Thoracic aorta (tissue), 2 donors: ENCODE measurements at regions not wholly inside any gene's neighbourhood (a gene's known extent, or its start where the extent isn't known, plus 50 kb on each side); places are given as distances from the start of the nearest gene placed in this dataset.

Experiments used
- ATAC-seq: fragments of 150-250 bp; one replicate; pipeline ENCODE4 v1.8.0; 2017; ENCODE audit warnings: low read depth; ENCODE audit not compliant: insufficient number of reproducible peaks, low FRiP score
- DNase-seq: peaks from one replicate; pipeline ENCODE4 v3.0.0-alpha.2; 2020; ENCODE audit warnings: low spot score
- H3K27ac ChIP-seq, 2 donors: fragments of 200-600 bp; sonication (generic); 1 replicate in 1 of 2; 2 replicates in 1 of 2; pipeline ENCODE4 v1.5.1; 2016; ENCODE audit warnings: mild to moderate bottlenecking in 2 of 2, moderate library complexity in 2 of 2
- H3K27me3 ChIP-seq: fragments of 200-600 bp; sonication (generic); replicated peaks from 2 replicates; pipeline ENCODE4 v1.6.0; 2016; ENCODE audit warnings: mild to moderate bottlenecking; ENCODE audit not compliant: insufficient read depth
- H3K36me3 ChIP-seq: fragments of 200-600 bp; sonication (generic); one replicate; pipeline ENCODE4 v1.5.1; 2016
- H3K4me1 ChIP-seq, 2 donors: fragments of 200-600 bp; sonication (generic); 1 replicate in 1 of 2; 2 replicates in 1 of 2; pipeline versions ENCODE4 v1.5.1 to v1.6.0; 2016; ENCODE audit warnings: low read depth in 2 of 2, mild to moderate bottlenecking in 1 of 2; ENCODE audit not compliant: control insufficient read depth in 1 of 2
- H3K4me3 ChIP-seq: fragments of 200-600 bp; sonication (generic); 2 replicates; pipeline ENCODE4 v1.5.1; 2016; ENCODE audit warnings: mild to moderate bottlenecking
- H3K9me3 ChIP-seq: fragments of 200-600 bp; sonication (generic); 2 replicates; pipeline ENCODE4 v1.5.1; 2016
- TF ChIP-seq, protein P1 (sequence below): fragments of 200-600 bp; sonication (generic); IDR thresholded peaks from one replicate; pipeline ENCODE4 v1.5.1; 2019; ENCODE audit warnings: antibody characterized with exemption

- H3K36me3 ChIP-seq: no peaks in the 10 kb centered on the region
- H3K4me3 ChIP-seq: no peak overlapping the region
- ATAC-seq (no peak), DNase-seq (no peak)
- peaks cover 0 to 10% of the 10 kb centered on the region in 2 donors for H3K4me1 ChIP-seq
- no peaks in the 10 kb centered on the region for H3K27me3 ChIP-seq
- no peaks in the 10 kb centered on the region for H3K9me3 ChIP-seq
- TF ChIP-seq, protein P1, sequence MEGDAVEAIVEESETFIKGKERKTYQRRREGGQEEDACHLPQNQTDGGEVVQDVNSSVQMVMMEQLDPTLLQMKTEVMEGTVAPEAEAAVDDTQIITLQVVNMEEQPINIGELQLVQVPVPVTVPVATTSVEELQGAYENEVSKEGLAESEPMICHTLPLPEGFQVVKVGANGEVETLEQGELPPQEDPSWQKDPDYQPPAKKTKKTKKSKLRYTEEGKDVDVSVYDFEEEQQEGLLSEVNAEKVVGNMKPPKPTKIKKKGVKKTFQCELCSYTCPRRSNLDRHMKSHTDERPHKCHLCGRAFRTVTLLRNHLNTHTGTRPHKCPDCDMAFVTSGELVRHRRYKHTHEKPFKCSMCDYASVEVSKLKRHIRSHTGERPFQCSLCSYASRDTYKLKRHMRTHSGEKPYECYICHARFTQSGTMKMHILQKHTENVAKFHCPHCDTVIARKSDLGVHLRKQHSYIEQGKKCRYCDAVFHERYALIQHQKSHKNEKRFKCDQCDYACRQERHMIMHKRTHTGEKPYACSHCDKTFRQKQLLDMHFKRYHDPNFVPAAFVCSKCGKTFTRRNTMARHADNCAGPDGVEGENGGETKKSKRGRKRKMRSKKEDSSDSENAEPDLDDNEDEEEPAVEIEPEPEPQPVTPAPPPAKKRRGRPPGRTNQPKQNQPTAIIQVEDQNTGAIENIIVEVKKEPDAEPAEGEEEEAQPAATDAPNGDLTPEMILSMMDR: no peak
- no peak overlapping the region for H3K27ac ChIP-seq
These were observed 306.8 kb downstream of the IRS2 start for GRCh38 chr13:109479534-109479933.

- TF ChIP-seq, protein P1: no peak
- no peak for DNase-seq
- no peak for ATAC-seq
These were observed 310.4 kb downstream of the IRS2 start for GRCh38 chr13:109476001-109476400.

GRCh38 chr13:109468123-109468522 is 318.3 kb downstream of the IRS2 start:
- no peaks in the 10 kb centered on the region for H3K27me3 ChIP-seq
- DNase-seq (no peak), ATAC-seq (no peak)

More at GRCh38 chr13:109476001-109476400, 310.4 kb downstream of the IRS2 start:
- H3K27ac ChIP-seq: no peak overlapping the region
- no peaks in the 10 kb centered on the region for H3K9me3 ChIP-seq
- H3K36me3 ChIP-seq: no peaks in the 10 kb centered on the region
- no peaks in the 10 kb centered on the region for H3K27me3 ChIP-seq
- H3K4me1 ChIP-seq: peaks cover 4 to 18% of the 10 kb centered on the region in 2 donors
- H3K4me3 ChIP-seq: no peak overlapping the region

DNA sequence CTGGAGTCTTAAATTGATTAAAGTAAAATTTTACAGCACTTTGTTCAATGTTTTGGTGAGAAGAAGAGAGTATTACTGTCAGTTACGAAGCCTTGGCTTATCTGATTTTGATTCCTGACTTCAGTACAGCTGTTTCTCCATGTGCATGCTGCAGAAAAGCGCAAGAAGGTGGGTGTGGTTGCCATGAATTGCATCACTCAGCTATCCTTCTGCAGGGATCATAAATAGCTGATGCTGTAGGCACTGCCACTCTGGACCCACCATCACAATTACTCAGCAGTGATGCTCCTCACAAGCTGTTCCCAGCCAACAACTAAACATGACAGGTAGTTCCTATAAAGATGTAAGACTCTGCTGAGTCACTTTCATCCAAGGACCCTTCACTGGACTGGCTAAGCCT is 321.2 kb downstream of the IRS2 start:
- Histone ChIP-seq H3K27me3 (no peaks in the 10 kb centered on the region), H3K9me3 (peaks cover 9% of the 10 kb centered on the region), H3K4me1 (no peaks in the 10 kb centered on the region), H3K36me3 (no peaks in the 10 kb centered on the region), H3K27ac (no peak overlapping the region), H3K4me3 (no peak overlapping the region)
- DNase-seq: no peak
- ATAC-seq: no peak
- TF ChIP-seq, protein P1: no peak

More at GRCh38 chr13:109468123-109468522, 318.3 kb downstream of the IRS2 start:
- Histone ChIP-seq H3K36me3 (no peaks in the 10 kb centered on the region), H3K4me3 (no peak overlapping the region), H3K4me1 (peaks cover 4 to 9% of the 10 kb centered on the region in 2 donors), H3K9me3 (peaks cover 3% of the 10 kb centered on the region), H3K27ac (no peak overlapping the region)
- TF ChIP-seq, protein P1: no peak

DNA sequence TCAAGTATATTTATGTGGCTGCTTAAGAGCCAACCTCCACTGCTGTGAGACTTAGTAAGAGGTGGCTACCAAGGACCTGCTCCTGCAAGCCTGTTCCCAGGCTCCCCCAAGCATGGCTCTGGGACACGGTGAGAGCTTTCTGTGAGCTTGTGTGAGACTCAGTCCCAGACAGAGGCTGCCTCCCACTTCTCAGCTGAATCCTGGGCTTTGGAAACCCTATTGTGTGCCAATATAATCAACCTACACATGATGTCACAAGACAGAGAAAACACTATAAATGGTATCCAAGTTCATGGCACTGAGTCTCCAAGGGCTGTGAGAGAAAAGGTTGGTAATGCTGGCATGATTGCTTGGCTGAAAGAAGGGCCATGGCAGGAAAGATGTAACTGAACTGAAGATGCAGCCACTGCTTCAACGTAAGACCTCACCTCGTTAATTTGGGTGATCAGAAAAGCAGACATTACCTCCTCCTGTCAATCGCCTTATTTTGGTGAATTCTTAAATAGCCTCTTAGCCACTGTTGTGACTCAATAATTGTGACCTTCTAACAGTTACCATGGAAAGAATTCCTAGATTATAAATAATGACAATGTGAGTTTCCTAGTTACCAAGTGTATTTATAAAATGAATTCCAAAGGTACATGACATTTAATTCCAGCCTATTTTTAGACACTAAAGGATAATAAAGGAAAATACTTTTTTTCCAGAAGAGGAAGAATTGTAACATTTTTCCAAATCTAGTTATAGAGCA is 332.0 kb downstream of the IRS2 start:
- peak; percentile 85 for ATAC-seq
- H3K9me3 ChIP-seq: no peaks in the 10 kb centered on the region
- TF ChIP-seq, protein P1: no peak
- peaks cover 11 to 19% of the 10 kb centered on the region in 2 donors for H3K4me1 ChIP-seq
- H3K27ac ChIP-seq: peak overlapping the region; percentile 77 to 91
- H3K4me3 ChIP-seq: peak overlapping the region; percentile 8
- no peaks in the 10 kb centered on the region for H3K36me3 ChIP-seq
- H3K27me3 ChIP-seq: no peaks in the 10 kb centered on the region
- peak; percentile 7 for DNase-seq
